Prostate gland (tissue), 2 donors: ENCODE measurements at regions not wholly inside any gene's neighbourhood (a gene's known extent, or its start where the extent isn't known, plus 50 kb on each side); places are given as distances from the start of the nearest gene placed in this dataset.
"Not testable (repeated sequence)": the region's sequence is repeated elsewhere in the genome, so short reads cannot be mapped to it uniquely, and the experiment has no call there.

Experiments used
- DNase-seq: peaks from one replicate; pipeline ENCODE4 v3.0.0-alpha.2; 2019; ENCODE audit warnings: low spot score
- H3K27ac ChIP-seq, 2 donors: fragments of 200-600 bp; sonication (generic); 2 replicates each; pipeline ENCODE4 v1.5.1; 2017 to 2019
- H3K27me3 ChIP-seq: fragments of 200-600 bp; sonication (generic); replicated peaks from 2 replicates; pipeline ENCODE4 v1.5.1; 2019; ENCODE audit not compliant: insufficient read depth
- H3K36me3 ChIP-seq, 2 donors: fragments of 200-600 bp; sonication (generic); 1 replicate in 1 of 2; 2 replicates in 1 of 2; pipeline versions ENCODE4 v1.5.1 to v1.8.1; 2017 to 2019
- H3K4me1 ChIP-seq: fragments of 200-600 bp; sonication (generic); replicated peaks from 2 replicates; pipeline ENCODE4 v1.5.1; 2019
- H3K4me3 ChIP-seq, 2 donors: fragments of 200-600 bp; sonication (generic); 2 replicates each; pipeline ENCODE4 v1.5.1; 2017 to 2019
- H3K9me3 ChIP-seq: fragments of 200-600 bp; sonication (generic); 2 replicates; pipeline ENCODE4 v1.5.1; 2017
- POLR2A ChIP-seq: fragments of 450-650 bp; IDR thresholded peaks from one replicate; pipeline ENCODE4 v1.6.1; 2016; ENCODE audit warnings: antibody characterized with exemption, mild to moderate bottlenecking
- POLR2AphosphoS5 ChIP-seq: sonication (generic); formaldehyde crosslinking; IDR thresholded peaks from one replicate; pipeline ENCODE4 v1.6.1; 2017; ENCODE audit warnings: antibody characterized with exemption
- WGBS: methylation state at CpG from one replicate; pipeline ENCODE4 v1.1.5; 2018; 5-methylcytosine and 5-hydroxymethylcytosine counted together
- intact Hi-C: fragments of 100-400 bp; cut with DNase I; formaldehyde crosslinking; loops from one replicate; pipeline ENCODE4 v1.14.2; 2022
- TF ChIP-seq, protein P1 (sequence below), 4 experiments: fragments of 200-600 bp in 2 of 4; fragments of 450-650 bp in 2 of 4; sonication (generic) in 2 of 4; IDR thresholded peaks; 1 replicate in 3 of 4; 2 replicates in 1 of 4; pipeline ENCODE4 v1.5.1; 2016 to 2019; ENCODE audit warnings: antibody characterized with exemption in 4 of 4, mild to moderate bottlenecking in 2 of 4, moderate library complexity in 2 of 4

DNA sequence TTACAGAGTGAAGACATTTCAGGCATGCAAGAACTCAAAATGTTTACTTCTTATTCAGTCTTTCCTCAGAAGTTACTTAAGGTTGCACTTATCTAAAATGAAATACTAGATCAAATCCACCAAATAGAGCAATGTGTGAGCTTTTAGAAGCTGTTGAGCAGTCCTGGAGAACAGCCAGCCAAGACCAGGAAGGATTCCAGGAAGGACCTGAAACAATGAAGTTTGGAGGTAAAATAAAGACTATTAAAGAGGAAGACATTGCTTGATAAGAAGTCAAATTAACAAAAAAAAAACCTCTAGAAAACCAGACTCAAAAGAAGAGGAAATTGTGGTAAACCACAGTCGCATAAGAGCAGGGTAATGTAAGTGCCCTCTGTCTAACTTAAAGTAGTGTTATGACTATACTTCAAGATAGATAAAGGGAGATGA, 156.2 kb upstream of the S1PR3 start:
- H3K27ac ChIP-seq, result no peak overlapping the region
- 17% methylated on average over 1 of the region's 1 CpG for WGBS
- TF ChIP-seq POLR2AphosphoS5 (no peak), POLR2A (no peak)
- TF ChIP-seq, protein P1, sequence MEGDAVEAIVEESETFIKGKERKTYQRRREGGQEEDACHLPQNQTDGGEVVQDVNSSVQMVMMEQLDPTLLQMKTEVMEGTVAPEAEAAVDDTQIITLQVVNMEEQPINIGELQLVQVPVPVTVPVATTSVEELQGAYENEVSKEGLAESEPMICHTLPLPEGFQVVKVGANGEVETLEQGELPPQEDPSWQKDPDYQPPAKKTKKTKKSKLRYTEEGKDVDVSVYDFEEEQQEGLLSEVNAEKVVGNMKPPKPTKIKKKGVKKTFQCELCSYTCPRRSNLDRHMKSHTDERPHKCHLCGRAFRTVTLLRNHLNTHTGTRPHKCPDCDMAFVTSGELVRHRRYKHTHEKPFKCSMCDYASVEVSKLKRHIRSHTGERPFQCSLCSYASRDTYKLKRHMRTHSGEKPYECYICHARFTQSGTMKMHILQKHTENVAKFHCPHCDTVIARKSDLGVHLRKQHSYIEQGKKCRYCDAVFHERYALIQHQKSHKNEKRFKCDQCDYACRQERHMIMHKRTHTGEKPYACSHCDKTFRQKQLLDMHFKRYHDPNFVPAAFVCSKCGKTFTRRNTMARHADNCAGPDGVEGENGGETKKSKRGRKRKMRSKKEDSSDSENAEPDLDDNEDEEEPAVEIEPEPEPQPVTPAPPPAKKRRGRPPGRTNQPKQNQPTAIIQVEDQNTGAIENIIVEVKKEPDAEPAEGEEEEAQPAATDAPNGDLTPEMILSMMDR (IDR thresholded peaks at IDR 0.05), result no peak

DNA sequence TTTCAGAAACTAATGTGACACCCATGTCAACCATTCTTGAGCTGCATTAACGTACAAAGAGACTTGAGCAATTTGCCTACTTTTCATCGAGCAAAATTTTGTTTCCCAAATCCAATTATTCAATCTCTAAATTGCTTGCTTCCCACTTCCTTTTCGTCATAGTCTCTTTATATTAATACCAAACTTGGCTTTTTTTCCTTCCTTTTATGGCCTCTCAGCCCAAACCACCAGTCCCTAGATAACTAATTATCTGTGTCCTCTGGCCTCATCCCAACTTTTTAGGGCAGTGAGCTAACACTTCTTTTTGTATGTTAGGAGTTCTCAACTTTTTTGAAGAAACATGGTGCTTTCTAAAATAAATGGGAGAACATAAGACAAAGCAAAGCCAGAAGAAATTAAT, 155.5 kb upstream of the S1PR3 start:
- no peaks in the 10 kb centered on the region for H3K27me3 ChIP-seq
- no peak for DNase-seq
- H3K36me3 ChIP-seq, result no peaks in the 10 kb centered on the region
- TF ChIP-seq POLR2A (no peak), POLR2AphosphoS5 (no peak)
- TF ChIP-seq, protein P1 (IDR thresholded peaks at IDR 0.05), result no peak
- H3K27ac ChIP-seq, result no peak overlapping the region
- intact Hi-C loops, result no loop called here
- H3K4me1 ChIP-seq, result no peaks in the 10 kb centered on the region
- WGBS, result 74% methylated on average over 3 of the region's 3 CpGs
- no peak overlapping the region for H3K4me3 ChIP-seq
- H3K9me3 ChIP-seq, result no peaks in the 10 kb centered on the region

More for the DNA sequence above, 156.2 kb upstream of the S1PR3 start:
- no peak for DNase-seq
- no peaks in the 10 kb centered on the region for H3K9me3 ChIP-seq
- no peak overlapping the region for H3K4me3 ChIP-seq
- H3K4me1 ChIP-seq, result no peaks in the 10 kb centered on the region
- intact Hi-C loops, result no loop called here
- no peaks in the 10 kb centered on the region for H3K36me3 ChIP-seq
- no peaks in the 10 kb centered on the region for H3K27me3 ChIP-seq

GRCh38 chr9:88837731-88838130, 153.5 kb upstream of the S1PR3 start:
- TF ChIP-seq POLR2A, result no peak
- Histone ChIP-seq H3K4me1 (no peaks in the 10 kb centered on the region), H3K27me3 (no peaks in the 10 kb centered on the region), H3K27ac (no peak overlapping the region), H3K36me3 (no peaks in the 10 kb centered on the region), H3K4me3 (no peak overlapping the region), H3K9me3 (no peaks in the 10 kb centered on the region)
- no peak for DNase-seq
- intact Hi-C loops, result no loop called here
- 53% methylated on average over 2 of the region's 2 CpGs for WGBS

DNA sequence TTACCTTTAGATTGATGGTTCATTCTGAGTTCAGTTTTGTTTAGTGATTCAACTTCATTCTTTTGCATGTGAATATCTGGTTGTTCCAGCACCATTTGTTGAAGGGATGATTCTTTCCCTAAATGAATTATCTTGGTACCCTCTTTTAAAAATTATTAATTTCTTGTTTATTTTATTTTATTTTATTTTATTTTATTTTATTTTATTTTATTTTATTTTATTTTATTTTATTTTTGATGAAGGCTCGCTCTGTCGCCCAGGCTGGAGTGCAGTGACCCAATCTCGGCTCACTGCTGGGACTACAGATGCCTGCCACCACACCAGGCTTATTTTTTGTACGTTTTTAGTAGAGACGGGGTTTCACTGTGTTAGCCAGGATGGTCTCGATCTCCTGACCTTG, 141.4 kb upstream of the S1PR3 start:
- H3K36me3 ChIP-seq, H3K9me3 ChIP-seq, H3K4me1 ChIP-seq, intact Hi-C loops, H3K27ac ChIP-seq, DNase-seq, H3K4me3 ChIP-seq, H3K27me3 ChIP-seq: not testable (repeated sequence)
- WGBS, result 97% methylated on average over 6 of the region's 6 CpGs

DNA sequence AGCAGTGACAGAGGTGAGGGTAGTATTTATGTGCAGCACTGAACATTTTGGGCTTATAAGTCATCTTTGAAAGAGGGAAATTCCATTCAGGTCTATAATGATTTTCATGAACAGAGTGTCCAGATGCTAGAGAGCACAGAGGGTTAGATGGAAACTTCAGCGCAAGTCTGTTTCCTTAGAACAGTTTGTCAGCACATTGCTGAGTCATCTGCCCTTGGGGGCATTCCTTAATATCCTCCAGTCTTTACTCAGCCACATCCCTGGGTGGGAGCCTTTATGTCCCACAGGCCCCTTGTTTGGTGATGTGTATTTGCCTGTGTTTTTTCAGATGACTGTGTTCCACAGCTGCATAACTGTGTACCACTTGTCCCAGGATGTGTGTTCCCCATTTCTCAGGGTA, 138.5 kb upstream of the S1PR3 start:
- Histone ChIP-seq H3K27ac (no peak overlapping the region), H3K36me3 (no peaks in the 10 kb centered on the region), H3K9me3 (no peaks in the 10 kb centered on the region), H3K4me3 (no peak overlapping the region), H3K4me1 (no peaks in the 10 kb centered on the region), H3K27me3 (no peaks in the 10 kb centered on the region)
- DNase-seq, result no peak
- WGBS, result 56% methylated on average over 1 of the region's 1 CpG
- intact Hi-C loops, result no loop called here
- TF ChIP-seq POLR2AphosphoS5 (no peak), POLR2A (no peak)
- TF ChIP-seq, protein P1 (IDR thresholded peaks at IDR 0.05), result no peak

- 91% methylated on average over 5 of the region's 5 CpGs for WGBS
These were observed 120.6 kb upstream of the S1PR3 start for GRCh38 chr9:88870627-88871026.

More at GRCh38 chr9:88870627-88871026, 120.6 kb upstream of the S1PR3 start:
- DNase-seq, result no peak
- no peaks in the 10 kb centered on the region for H3K9me3 ChIP-seq
- no peaks in the 10 kb centered on the region for H3K36me3 ChIP-seq
- H3K4me3 ChIP-seq, result no peak overlapping the region
- no peaks in the 10 kb centered on the region for H3K27me3 ChIP-seq
- intact Hi-C loops, result no loop called here
- H3K4me1 ChIP-seq, result no peaks in the 10 kb centered on the region
- TF ChIP-seq POLR2A (no peak), POLR2AphosphoS5 (no peak)
- TF ChIP-seq, protein P1 (IDR thresholded peaks at IDR 0.05), result no peak
- H3K27ac ChIP-seq, result no peak overlapping the region
